GM23248 (cell line): ENCODE measurements at regions not wholly inside any gene's neighbourhood (a gene's known extent, or its start where the extent isn't known, plus 50 kb on each side); places are given as distances from the start of the nearest gene placed in this dataset.

Source experiments
- DNase-seq: peaks from one replicate; pipeline ENCODE4 v3.0.0-alpha.2; 2015
- H2AFZ ChIP-seq: fragments of 200-600 bp; sonication (generic); 2 replicates; pipeline ENCODE4 v1.6.1; 2016; ENCODE audit warnings: antibody characterized with exemption
- H3F3A ChIP-seq: fragments of 200-600 bp; sonication (generic); 2 replicates; pipeline ENCODE4 v1.6.1; 2016; ENCODE audit warnings: mild to moderate bottlenecking, antibody characterized with exemption, mixed run types; ENCODE audit not compliant: insufficient read depth
- H3K27ac ChIP-seq: fragments of 200-600 bp; sonication (generic); 2 replicates; pipeline ENCODE4 v1.5.1; 2016; ENCODE audit warnings: mild to moderate bottlenecking
- H3K27me3 ChIP-seq: fragments of 200-600 bp; sonication (generic); replicated peaks from 2 replicates; pipeline ENCODE4 v1.6.1; 2016; ENCODE audit warnings: mild to moderate bottlenecking; ENCODE audit not compliant: insufficient read depth
- H3K36me3 ChIP-seq: fragments of 200-600 bp; sonication (generic); 2 replicates; pipeline ENCODE4 v1.6.1; 2016; ENCODE audit warnings: low read depth, mild to moderate bottlenecking
- H3K4me1 ChIP-seq: fragments of 200-600 bp; sonication (generic); 2 replicates; pipeline ENCODE4 v1.6.1; 2016; ENCODE audit warnings: mild to moderate bottlenecking; ENCODE audit not compliant: insufficient read depth
- H3K4me2 ChIP-seq: fragments of 200-600 bp; sonication (generic); one replicate; pipeline ENCODE4 v1.6.1; 2016; ENCODE audit warnings: mild to moderate bottlenecking; ENCODE audit not compliant: unreplicated experiment
- H3K4me3 ChIP-seq: fragments of 200-600 bp; sonication (generic); 2 replicates; pipeline ENCODE4 v1.5.1; 2016; ENCODE audit warnings: mild to moderate bottlenecking
- H3K79me2 ChIP-seq: fragments of 200-600 bp; sonication (generic); 2 replicates; pipeline ENCODE4 v1.6.1; 2016; ENCODE audit warnings: mild to moderate bottlenecking; ENCODE audit not compliant: insufficient read depth
- H3K9ac ChIP-seq: fragments of 200-600 bp; sonication (generic); 2 replicates; pipeline ENCODE4 v1.6.1; 2016; ENCODE audit warnings: mild to moderate bottlenecking
- H3K9me2 ChIP-seq: fragments of 200-600 bp; sonication (generic); 2 replicates; pipeline ENCODE4 v1.6.1; 2016; ENCODE audit warnings: mixed run types, mild to moderate bottlenecking, moderate library complexity; ENCODE audit not compliant: insufficient read depth
- H3K9me3 ChIP-seq: fragments of 200-600 bp; sonication (generic); one replicate; pipeline ENCODE4 v1.6.1; 2017; ENCODE audit warnings: low read depth
- H4K20me1 ChIP-seq: fragments of 200-600 bp; sonication (generic); 2 replicates; pipeline ENCODE4 v1.6.0; 2016; ENCODE audit not compliant: insufficient read depth
- EZH2 ChIP-seq: fragments of 200-600 bp; sonication (generic); IDR thresholded peaks from 2 replicates; pipeline ENCODE4 v1.6.1; 2018; ENCODE audit warnings: antibody characterized with exemption, mild to moderate bottlenecking; ENCODE audit not compliant: insufficient read depth, poor library complexity, severe bottlenecking
- EZH2phosphoT487 ChIP-seq: fragments of 200-600 bp; sonication (generic); IDR thresholded peaks from 2 replicates; pipeline ENCODE4 v1.6.1; 2018; ENCODE audit warnings: antibody characterized with exemption, moderate library complexity, mild to moderate bottlenecking, low read depth; ENCODE audit not compliant: insufficient read depth
- WGBS, 2 experiments: methylation state at CpG; one replicate each; pipeline ENCODE4 v1.1.6; 2015 to 2017; ENCODE audit warnings: low lambda C conversion rate in 2 of 2, low coverage in 1 of 2; ENCODE audit errors: missing lambda C conversion rate in 2 of 2; 5-methylcytosine and 5-hydroxymethylcytosine counted together
- in situ Hi-C: fragments of 300-500 bp; cut with MboI; formaldehyde crosslinking; loops from 2 replicates; pipeline ENCODE4 v1.15.0; 2020

DNA sequence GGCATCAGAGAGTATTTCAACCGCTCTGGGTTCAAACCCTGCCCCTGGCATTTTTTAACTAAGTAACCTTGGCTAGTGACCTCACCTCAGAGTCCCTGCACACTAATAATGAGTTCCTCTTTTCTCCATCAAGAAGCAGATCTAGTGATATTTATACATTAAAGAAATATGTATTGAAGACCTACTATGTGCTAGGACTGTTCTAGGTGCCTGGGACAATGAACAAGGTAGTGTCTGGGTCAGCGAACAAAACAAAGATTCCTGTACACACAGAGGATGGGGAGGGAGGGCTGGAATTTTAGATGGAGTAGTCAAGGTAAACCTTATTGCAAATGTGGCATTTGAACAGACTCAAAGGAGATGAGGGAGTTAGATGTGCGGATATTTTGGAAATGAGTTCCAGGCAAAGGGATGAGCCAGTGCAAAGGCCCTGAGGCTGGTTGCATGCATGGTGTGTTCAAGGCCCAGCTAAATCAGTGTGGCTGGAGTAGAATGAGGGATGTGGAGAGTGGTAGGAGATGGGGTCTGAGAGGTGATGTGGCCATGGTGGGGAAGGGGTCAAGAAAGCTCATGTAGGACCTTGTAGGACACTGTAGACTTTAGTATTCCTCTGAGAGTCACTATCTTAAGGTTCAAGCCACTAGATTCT, 57.6 kb upstream of the FZD7 start:
- Histone ChIP-seq H3K9me2 (no peaks in the 10 kb centered on the region), H3K9ac (no peak overlapping the region), H3F3A (no peaks in the 10 kb centered on the region), H3K4me1 (peaks cover 10% of the 10 kb centered on the region), H3K4me3 (no peak overlapping the region), H3K4me2 (no peak overlapping the region), H3K79me2 (no peaks in the 10 kb centered on the region), H3K27ac (no peak overlapping the region), H4K20me1 (no peaks in the 10 kb centered on the region), H3K27me3 (peaks cover 9% of the 10 kb centered on the region), H2AFZ (no peak overlapping the region), H3K36me3 (no peaks in the 10 kb centered on the region), H3K9me3 (no peaks in the 10 kb centered on the region)
- 84 to 88% methylated on average over 3 of the region's 3 CpGs for WGBS, 2 experiments
- TF ChIP-seq EZH2phosphoT487 = no peak
- TF ChIP-seq EZH2 = no peak
- DNase-seq = no peak
- in situ Hi-C loops = no loop called here

DNA sequence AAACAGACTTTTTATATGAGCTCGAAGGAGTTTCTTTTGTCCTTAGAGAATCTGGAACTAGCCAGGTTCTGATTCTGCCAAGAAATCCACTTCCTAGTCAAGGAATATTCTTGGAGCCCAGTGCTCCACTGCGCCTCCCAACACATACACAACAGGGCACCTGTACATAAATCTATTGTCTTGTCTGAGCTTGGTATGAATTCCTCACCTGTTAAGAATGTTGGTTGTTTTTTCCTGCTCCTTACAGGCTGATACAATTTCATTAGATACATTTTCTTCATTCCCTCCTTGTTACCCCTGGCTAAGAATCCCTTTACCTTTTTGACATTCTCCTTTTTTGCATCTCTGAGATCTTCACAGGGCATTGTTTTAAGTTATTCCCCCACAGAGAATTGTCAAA, 56.0 kb upstream of the FZD7 start:
- Histone ChIP-seq H3K27ac (no peak overlapping the region), H3K4me1 (no peaks in the 10 kb centered on the region), H3K9me2 (no peaks in the 10 kb centered on the region), H4K20me1 (no peaks in the 10 kb centered on the region), H3K4me3 (no peak overlapping the region), H3K79me2 (no peaks in the 10 kb centered on the region), H2AFZ (no peak overlapping the region), H3K9ac (no peak overlapping the region), H3K4me2 (no peak overlapping the region), H3F3A (no peaks in the 10 kb centered on the region), H3K9me3 (no peaks in the 10 kb centered on the region), H3K27me3 (peaks cover 9% of the 10 kb centered on the region), H3K36me3 (no peaks in the 10 kb centered on the region)
- 17 to 23% methylated on average over 2 of the region's 2 CpGs for WGBS, 2 experiments
- no peak for DNase-seq
- TF ChIP-seq EZH2 (no peak), EZH2phosphoT487 (no peak)
- in situ Hi-C loops = no loop called here

DNA sequence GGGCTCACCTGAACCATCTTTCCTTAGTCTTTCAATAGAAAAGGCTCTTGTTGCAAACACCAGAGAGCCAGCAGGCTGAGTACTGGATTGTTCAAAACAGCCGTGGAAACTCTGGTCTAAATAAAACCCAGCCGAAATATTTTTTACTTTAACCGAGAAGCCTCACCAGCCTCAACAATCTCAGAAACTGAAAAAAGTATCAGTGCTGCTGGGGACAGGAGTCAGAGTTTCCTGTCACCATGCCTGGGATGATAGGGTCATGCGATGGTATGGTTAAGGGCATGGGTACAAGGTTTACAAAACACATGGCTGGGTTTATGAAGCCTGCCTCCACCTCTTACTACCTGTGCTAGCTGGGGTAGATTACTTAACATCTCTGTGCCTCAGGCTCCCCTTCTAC, 55.3 kb upstream of the FZD7 start:
- Histone ChIP-seq H2AFZ (no peak overlapping the region), H3K9me2 (no peaks in the 10 kb centered on the region), H3K79me2 (no peaks in the 10 kb centered on the region), H4K20me1 (no peaks in the 10 kb centered on the region), H3K9ac (no peak overlapping the region), H3K4me1 (no peaks in the 10 kb centered on the region), H3K27me3 (peaks cover 9% of the 10 kb centered on the region), H3K9me3 (no peaks in the 10 kb centered on the region), H3K4me3 (no peak overlapping the region), H3K4me2 (no peak overlapping the region), H3K36me3 (no peaks in the 10 kb centered on the region), H3K27ac (no peak overlapping the region), H3F3A (no peaks in the 10 kb centered on the region)
- in situ Hi-C loops = no loop called here
- WGBS, 2 experiments = 54 to 65% methylated on average over 4 of the region's 4 CpGs
- TF ChIP-seq EZH2 (no peak), EZH2phosphoT487 (no peak)
- DNase-seq = no peak

DNA sequence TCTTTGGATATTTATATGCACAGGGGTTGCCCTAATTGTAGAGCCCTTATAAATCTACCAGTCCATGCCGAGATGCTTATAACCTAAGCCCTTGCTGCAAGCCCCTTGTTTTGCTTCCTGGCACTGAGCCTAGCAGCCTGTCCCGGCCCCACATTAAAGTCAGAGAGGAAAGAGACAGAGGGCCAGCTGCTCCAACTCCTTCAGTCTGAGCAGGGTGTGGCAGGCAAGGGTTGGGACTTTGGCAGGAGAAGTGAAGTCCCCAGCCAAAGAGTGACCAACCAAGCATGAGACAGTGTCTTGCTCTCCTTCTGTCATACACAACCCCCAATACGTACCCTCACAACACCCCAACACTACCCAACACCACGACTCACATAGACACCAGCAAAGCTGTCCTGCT, 54.7 kb upstream of the FZD7 start:
- no peaks in the 10 kb centered on the region for H3K9me2 ChIP-seq
- TF ChIP-seq EZH2 (no peak), EZH2phosphoT487 (no peak)

More for the DNA sequence above, 54.7 kb upstream of the FZD7 start:
- no peaks in the 10 kb centered on the region for H4K20me1 ChIP-seq
- no peaks in the 10 kb centered on the region for H3K79me2 ChIP-seq
- H3K4me2 ChIP-seq = no peak overlapping the region
- H3K27me3 ChIP-seq = peaks cover 9% of the 10 kb centered on the region
- no peaks in the 10 kb centered on the region for H3K36me3 ChIP-seq
- no peak overlapping the region for H3K4me3 ChIP-seq
- H2AFZ ChIP-seq = no peak overlapping the region
- no peak overlapping the region for H3K27ac ChIP-seq
- no peak overlapping the region for H3K9ac ChIP-seq
- H3K9me3 ChIP-seq = no peaks in the 10 kb centered on the region
- H3K4me1 ChIP-seq = no peaks in the 10 kb centered on the region
- no peak for DNase-seq
- H3F3A ChIP-seq = no peaks in the 10 kb centered on the region
- WGBS, 2 experiments = 23 to 26% methylated on average over 4 of the region's 4 CpGs
- in situ Hi-C loops = no loop called here
